ENCODE measurements at regions not wholly inside any gene's neighbourhood (a gene's known extent, or its start where the extent isn't known, plus 50 kb on each side); places are given as distances from the start of the nearest gene placed in this dataset.

- BruUV-seq (replicated peaks) = no TSS peak
- no peaks in the 10 kb centered on the region for H4K20me1 ChIP-seq (replicated peaks; ENCODE audit: control insufficient read depth, extremely low read depth, insufficient read depth, low read length)
Observed at GRCh38 chr3:31065765-31066164, 171.3 kb upstream of the GADL1 start.

More at GRCh38 chr3:31065765-31066164, 171.3 kb upstream of the GADL1 start:
- FAIRE-seq = no peak
- H3K9me1 ChIP-seq (replicated peaks; ENCODE audit: control insufficient read depth, extremely low read depth, insufficient read depth, low read length) = no peaks in the 10 kb centered on the region
- H3K4me3 ChIP-seq (replicated peaks in 1 of 3; ENCODE audit: insufficient read depth in 1 of 3, low read depth in 1 of 3, low read length in 3 of 3) = no peak overlapping the region
- no peaks in the 10 kb centered on the region for H3K9me3 ChIP-seq (replicated peaks; ENCODE audit: control insufficient read depth, insufficient read depth, low read length)
- no peaks in the 10 kb centered on the region for H3K36me3 ChIP-seq (ENCODE audit: control insufficient read depth in 2 of 2, extremely low read depth in 1 of 2, insufficient read depth in 2 of 2, low read length in 2 of 2)
- H3K4me1 ChIP-seq (ENCODE audit: control insufficient read depth, extremely low read depth, insufficient read depth, low read length) = no peaks in the 10 kb centered on the region
- H3K9ac ChIP-seq (replicated peaks; ENCODE audit: extremely low read depth, insufficient read depth, low read length) = no peak overlapping the region
- H3K27ac ChIP-seq (ENCODE audit: insufficient read depth, low read depth, low read length) = no peak overlapping the region
- DNase-seq (ENCODE audit: low read depth, low spot score) = no peak
- ChIA-PET CTCF (interaction anchor here (1.3 kb wide), 1 partner anchor 8 kb away, joined by 5 read pairs; no protein-coding TSS in a partner anchor), POLR2A (no interaction called here)
- H2AFZ ChIP-seq (ENCODE audit: low read depth, low read length) = no peak overlapping the region
- intact Hi-C loops (cut with micrococcal nuclease) = no loop called here
- H3K79me2 ChIP-seq (ENCODE audit: control insufficient read depth, insufficient read depth, low read length) = no peaks in the 10 kb centered on the region
- TF ChIP-seq FOS (IDR thresholded peaks at IDR 0.05; ENCODE audit: borderline replicate concordance, insufficient read depth, low read length) (no peak), POLR2A (IDR thresholded peaks at IDR 0.05; ENCODE audit: low read depth, low read length) (no peak), GATA2 (IDR thresholded peaks at IDR 0.05; ENCODE audit: insufficient read depth, insufficient read length, low read depth, low read length) (no peak), JUN (IDR thresholded peaks at IDR 0.05; ENCODE audit: borderline replicate concordance, insufficient read depth, insufficient read length, low read depth) (no peak), POLR2AphosphoS5 (IDR thresholded peaks at IDR 0.05; ENCODE audit: insufficient read depth, low read depth, low read length) (no peak), CTCF (IDR thresholded peaks at IDR 0.05; ENCODE audit: extremely low read depth in 1 of 2, insufficient read depth in 1 of 2, low read depth in 1 of 2, low read length in 2 of 2) (no peak), EZH2 (IDR thresholded peaks at IDR 0.05; ENCODE audit: borderline replicate concordance, low read depth, low read length, severe bottlenecking) (no peak), MYC (IDR thresholded peaks at IDR 0.05; ENCODE audit: low read depth, low read length) (no peak)
- TF ChIP-seq, protein P1, sequence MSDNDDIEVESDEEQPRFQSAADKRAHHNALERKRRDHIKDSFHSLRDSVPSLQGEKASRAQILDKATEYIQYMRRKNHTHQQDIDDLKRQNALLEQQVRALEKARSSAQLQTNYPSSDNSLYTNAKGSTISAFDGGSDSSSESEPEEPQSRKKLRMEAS (IDR thresholded peaks at IDR 0.05; ENCODE audit: insufficient read depth, insufficient read length) = no peak
- peaks cover 0 to 10% of the 10 kb centered on the region in 2 experiments for H3K27me3 ChIP-seq (ENCODE audit: control insufficient read depth in 2 of 2, insufficient read depth in 2 of 2, low read length in 2 of 2)
- no peak overlapping the region for H3K4me2 ChIP-seq (ENCODE audit: insufficient read depth, low read length)
- dilution Hi-C loops (cut with MboI; ENCODE audit: extremely low pct_ligation_motif_present, low sequenced_read_pairs) = no loop called here

All from endothelial cell of umbilical vein (primary cell).